A549 (cell line): ENCODE measurements at regions not wholly inside any gene's neighbourhood (a gene's known extent, or its start where the extent isn't known, plus 50 kb on each side); places are given as distances from the start of the nearest gene placed in this dataset.

ENCODE experiments used
- ATAC-seq, 2 experiments: fragments of 200-7000 bp in 1 of 2; fragments of >200 bp in 1 of 2; cut with Nextera tagmentation in 1 of 2; cut with Tn5 transposase in 1 of 2; 3 replicates each; pipeline versions ENCODE4 v1.8.0 to v1.9.1; 2018 to 2020; ENCODE audit warnings: mild to moderate bottlenecking in 1 of 2, moderate library complexity in 1 of 2
- CTCF ChIA-PET: fragments of 300-600 bp; sonication (Branson Sonifier 250); formaldehyde crosslinking; extraction: SDS; loops from one replicate; lab custom pipeline; 2021; ENCODE audit warnings: antibody characterized with exemption, inconsistent platforms; lab: Yijun Ruan, JAX
- POLR2A ChIA-PET: fragments of 350-600 bp; formaldehyde crosslinking; extraction: SDS; loops from one replicate; lab custom pipeline; 2021; ENCODE audit warnings: antibody characterized with exemption, inconsistent platforms; lab: Yijun Ruan, JAX
- DNase-seq, 2 experiments: peaks; one replicate each; pipeline versions ENCODE4 v3.0.0 to v3.0.0-alpha.2; 2011 to 2016; ENCODE audit warnings: low read depth in 1 of 2, low spot score in 1 of 2
- FAIRE-seq: peaks from 2 replicates; lab custom pipeline; 2011; peaks lifted over from hg19 to GRCh38; lab: Jason Lieb, UNC
- H3K27ac ChIP-seq, 2 experiments: fragments of >200 bp; sonication (Bioruptor Twin); formaldehyde crosslinking; 3 replicates each; pipeline ENCODE4 v1.5.1; 2016 to 2017
- H3K4me1 ChIP-seq: fragments of >200 bp; sonication (Bioruptor Twin); formaldehyde crosslinking; 3 replicates; pipeline ENCODE4 v1.6.1; 2016
- H3K4me2 ChIP-seq: fragments of >200 bp; sonication (Bioruptor Twin); formaldehyde crosslinking; 3 replicates; pipeline ENCODE4 v1.6.1; 2016
- H3K4me3 ChIP-seq: fragments of >200 bp; sonication (Bioruptor Twin); formaldehyde crosslinking; 3 replicates; pipeline ENCODE4 v1.5.1; 2016
- H3K9me3 ChIP-seq: fragments of >200 bp; sonication (Bioruptor Twin); formaldehyde crosslinking; 3 replicates; pipeline ENCODE4 v1.6.1; 2016
- ATOH8 ChIP-seq: fragments of 250-450 bp; sonication (Bioruptor Pico); IDR thresholded peaks from 2 replicates; pipeline ENCODE4 v1.5.0; 2020; ENCODE audit warnings: low read depth, mild to moderate bottlenecking, moderate library complexity
- BCL3 ChIP-seq: fragments of >200 bp; sonication (Bioruptor Twin); formaldehyde crosslinking; IDR thresholded peaks from 3 replicates; pipeline ENCODE4 v1.6.1; 2016
- CBX8 ChIP-seq: fragments of 200-600 bp; sonication (generic); IDR thresholded peaks from 2 replicates; pipeline ENCODE4 v1.6.1; 2016
- EHMT2 ChIP-seq: fragments of 200-600 bp; sonication (generic); IDR thresholded peaks from 2 replicates; pipeline ENCODE4 v1.6.1; 2016; ENCODE audit warnings: antibody characterized with exemption, low read depth, mild to moderate bottlenecking, moderate library complexity
- FOSB ChIP-seq: fragments of 250-450 bp; sonication (Bioruptor Pico); IDR thresholded peaks from 2 replicates; pipeline ENCODE4 v1.5.0; 2020; ENCODE audit warnings: mild to moderate bottlenecking, moderate library complexity
- FOSL2 ChIP-seq, 2 experiments: fragments of 450-650 bp in 1 of 2; fragments of >200 bp in 1 of 2; sonication (Bioruptor Twin) in 1 of 2; formaldehyde crosslinking; IDR thresholded peaks; 2 replicates each; pipeline versions ENCODE4 v1.5.0 to v1.6.1; 2016 to 2020; ENCODE audit warnings: mild to moderate bottlenecking in 1 of 2, moderate library complexity in 1 of 2
- GATA3 ChIP-seq: IDR thresholded peaks from 2 replicates; pipeline ENCODE4 v1.6.1; 2012; ENCODE audit warnings: borderline replicate concordance
- HES2 ChIP-seq: fragments of >200 bp; sonication (Bioruptor Twin); formaldehyde crosslinking; IDR thresholded peaks from 2 replicates; pipeline ENCODE4 v1.6.1; 2016
- HMGXB4 ChIP-seq: fragments of 250-450 bp; sonication (Bioruptor Pico); IDR thresholded peaks from 2 replicates; pipeline ENCODE4 v1.5.0; 2021; ENCODE audit warnings: mild to moderate bottlenecking, moderate library complexity, borderline replicate concordance
- HOXA7 ChIP-seq: fragments of 250-450 bp; sonication (Bioruptor Pico); IDR thresholded peaks from 2 replicates; pipeline ENCODE4 v1.5.0; 2020; ENCODE audit warnings: mild to moderate bottlenecking, moderate library complexity
- HOXB13 ChIP-seq: fragments of 250-450 bp; sonication (Bioruptor Pico); IDR thresholded peaks from 2 replicates; pipeline ENCODE4 v1.5.0; 2020; ENCODE audit warnings: low read depth, mild to moderate bottlenecking, moderate library complexity
- HOXB5 ChIP-seq: fragments of 250-450 bp; sonication (Bioruptor Pico); IDR thresholded peaks from 2 replicates; pipeline ENCODE4 v1.5.0; 2020; ENCODE audit warnings: mild to moderate bottlenecking, moderate library complexity
- JUN ChIP-seq, 2 experiments: fragments of >200 bp; sonication (Bioruptor Twin); formaldehyde crosslinking; IDR thresholded peaks; 2 replicates in 1 of 2; 3 replicates in 1 of 2; pipeline ENCODE4 v1.6.1; 2016 to 2017
- JUNB ChIP-seq: fragments of >200 bp; sonication (Bioruptor Twin); formaldehyde crosslinking; IDR thresholded peaks from 2 replicates; pipeline ENCODE4 v1.6.1; 2016
- KDM5A ChIP-seq: fragments of 200-600 bp; sonication (generic); IDR thresholded peaks from 2 replicates; pipeline ENCODE4 v1.6.1; 2016; ENCODE audit warnings: antibody characterized with exemption, mild to moderate bottlenecking
- MAFK ChIP-seq: fragments of 450-650 bp; IDR thresholded peaks from 2 replicates; pipeline ENCODE4 v1.6.1; 2014; ENCODE audit not compliant: partially characterized antibody
- MAZ ChIP-seq: fragments of 150-350 bp; IDR thresholded peaks from 2 replicates; pipeline ENCODE4 v1.6.1; 2014; ENCODE audit warnings: antibody characterized with exemption, low read depth, low read length, borderline replicate concordance
- MYC ChIP-seq: IDR thresholded peaks from 2 replicates; pipeline ENCODE4 v1.6.1; 2012; ENCODE audit warnings: mild to moderate bottlenecking, inconsistent platforms, low read length, improper control_type of control experiment, borderline replicate concordance
- NFE2L2 ChIP-seq: fragments of 150-350 bp; conservative IDR thresholded peaks from 2 replicates; pipeline ENCODE4 v1.6.1; 2014; ENCODE audit warnings: low read length
- RCOR1 ChIP-seq: fragments of 150-350 bp; IDR thresholded peaks from 2 replicates; pipeline ENCODE4 v1.6.1; 2014; ENCODE audit warnings: antibody characterized with exemption, low read length, low read depth
- REST ChIP-seq: fragments of 200-600 bp; sonication (generic); IDR thresholded peaks from 2 replicates; pipeline ENCODE4 v1.6.1; 2016; ENCODE audit warnings: antibody characterized with exemption, mild to moderate bottlenecking, moderate library complexity
- RFX5 ChIP-seq: fragments of 450-650 bp; IDR thresholded peaks from 2 replicates; pipeline ENCODE4 v1.7.1; 2014; ENCODE audit warnings: antibody characterized with exemption, mild to moderate bottlenecking, moderate library complexity
- SREBF2 ChIP-seq: fragments of 450-650 bp; IDR thresholded peaks from 2 replicates; pipeline ENCODE4 v1.6.1; 2014; ENCODE audit warnings: mild to moderate bottlenecking, moderate library complexity
- TFCP2L1 ChIP-seq: fragments of 250-450 bp; sonication (Bioruptor Pico); IDR thresholded peaks from 2 replicates; pipeline ENCODE4 v1.5.0; 2021; ENCODE audit warnings: mild to moderate bottlenecking
- TP53 ChIP-seq: fragments of 250-450 bp; sonication (Bioruptor Pico); IDR thresholded peaks from 2 replicates; pipeline ENCODE4 v1.5.0; 2021; ENCODE audit warnings: mild to moderate bottlenecking, moderate library complexity
- ZNF302 ChIP-seq: fragments of 250-450 bp; sonication (Bioruptor Pico); IDR thresholded peaks from 2 replicates; pipeline ENCODE4 v1.9.0; 2021; ENCODE audit warnings: inconsistent platforms, mild to moderate bottlenecking, moderate library complexity
- WGBS: methylation state at CpG from one replicate; pipeline ENCODE4 v1.1.6; 2017; ENCODE audit errors: missing lambda C conversion rate; 5-methylcytosine and 5-hydroxymethylcytosine counted together

- peak overlapping the region; percentile 51 for H3K4me3 ChIP-seq
- H3K4me2 ChIP-seq, result peak overlapping the region; percentile 78
- ATAC-seq (no peak), DNase-seq (no peak), FAIRE-seq (no peak)
- peak overlapping the region; percentile 86 to 94 for H3K27ac ChIP-seq
- H3K4me1 ChIP-seq, result peaks cover 20% of the 10 kb centered on the region
- WGBS, result 0% methylated on average over 2 of the region's 2 CpGs
- POLR2A ChIA-PET, result no interaction called here
- CTCF ChIA-PET, result no interaction called here
- no peaks in the 10 kb centered on the region for H3K9me3 ChIP-seq
- TF ChIP-seq JUNB (no peak), TP53 (CRISPR knock-in tag) (no peak), CBX8 (no peak), HOXB13 (no peak), ATOH8 (no peak), HOXB5 (CRISPR knock-in tag) (no peak), RFX5 (no peak), GATA3 (no peak), HES2 (no peak), MAZ (no peak), MYC (no peak)
- TF ChIP-seq, all 56 proteins: peak for 0
Observed at GRCh38 chr21:16196001-16196400, 466.2 kb downstream of the USP25 start.

GRCh38 chr21:16198546-16198945 lies 468.8 kb downstream of the USP25 start:
- ChIA-PET POLR2A (no interaction called here), CTCF (no interaction called here)
- no peak for ATAC-seq

GRCh38 chr21:16199539-16199938 lies 469.8 kb downstream of the USP25 start:
- no peak for DNase-seq
- Histone ChIP-seq H3K9me3 (no peaks in the 10 kb centered on the region), H3K4me1 (peaks cover 7% of the 10 kb centered on the region), H3K4me2 (no peak overlapping the region), H3K4me3 (no peak overlapping the region), H3K27ac (no peak overlapping the region)
- 88% methylated on average over 1 of the region's 1 CpG for WGBS
- no peak for ATAC-seq
- ChIA-PET POLR2A (no interaction called here), CTCF (no interaction called here)
- FAIRE-seq, result no peak
- TF ChIP-seq MAFK (no peak), EHMT2 (no peak), HMGXB4 (no peak), JUNB (no peak), KDM5A (no peak), HOXA7 (CRISPR knock-in tag) (no peak), SREBF2 (no peak), REST (no peak), FOSL2 (IDR thresholded peaks at IDR 0.05) (no peak), FOSL2 (CRISPR knock-in tag; IDR thresholded peaks at IDR 0.05) (no peak), FOSB (CRISPR knock-in tag) (no peak), RCOR1 (no peak), NFE2L2 (no peak), HOXB5 (CRISPR knock-in tag) (no peak)

More at GRCh38 chr21:16198546-16198945, 468.8 kb downstream of the USP25 start:
- 91% methylated on average over 3 of the region's 3 CpGs for WGBS
- FAIRE-seq, result no peak
- no peak for DNase-seq
- Histone ChIP-seq H3K4me1 (peaks cover 8% of the 10 kb centered on the region), H3K27ac (no peak overlapping the region), H3K4me3 (no peak overlapping the region), H3K9me3 (no peaks in the 10 kb centered on the region), H3K4me2 (no peak overlapping the region)
- TF ChIP-seq MYC, result no peak
- TF ChIP-seq JUN (IDR thresholded peaks at IDR 0.05), result no peak
- no peak for TF ChIP-seq ZNF302
- TF ChIP-seq TFCP2L1 (CRISPR knock-in tag), result no peak
- TF ChIP-seq BCL3, result no peak
